DND-41 (cell line): ENCODE measurements at regions not wholly inside any gene's neighbourhood (a gene's known extent, or its start where the extent isn't known, plus 50 kb on each side); places are given as distances from the start of the nearest gene placed in this dataset.

Source experiments
- ATAC-seq: fragments of 200-7000 bp; cut with Tn5 transposase; 3 replicates; pipeline ENCODE4 v1.9.1; 2021; ENCODE audit warnings: low read depth; ENCODE audit not compliant: insufficient read depth
- DNase-seq: peaks from one replicate; pipeline ENCODE4 v3.0.0-alpha.2; 2020
- H2AFZ ChIP-seq: 2 replicates; pipeline ENCODE4 v1.6.0; 2012; ENCODE audit warnings: low read depth, low read length
- H3K27ac ChIP-seq: 2 replicates; pipeline ENCODE4 v1.5.1; 2012; ENCODE audit warnings: low read length, inconsistent platforms
- H3K27me3 ChIP-seq: fragments of 200-600 bp; sonication (generic); 2 replicates; pipeline ENCODE4 v1.6.0; 2012; ENCODE audit warnings: low read length, mild to moderate bottlenecking, inconsistent platforms; ENCODE audit not compliant: insufficient read depth, poor library complexity
- H3K36me3 ChIP-seq: 2 replicates; pipeline ENCODE4 v1.5.1; 2012; ENCODE audit warnings: low read length, inconsistent platforms; ENCODE audit not compliant: insufficient read depth
- H3K4me1 ChIP-seq: 2 replicates; pipeline ENCODE4 v1.5.1; 2012; ENCODE audit warnings: mild to moderate bottlenecking, low read length; ENCODE audit not compliant: insufficient read depth
- H3K4me2 ChIP-seq: 2 replicates; pipeline ENCODE4 v1.6.0; 2012; ENCODE audit warnings: mild to moderate bottlenecking, moderate library complexity, low read length, inconsistent platforms; ENCODE audit not compliant: insufficient read depth
- H3K4me3 ChIP-seq, 2 experiments: fragments of 200-600 bp in 1 of 2; shearing (Covaris generic) in 1 of 2; 2 replicates each; pipeline ENCODE4 v1.5.1; 2012 to 2016; ENCODE audit warnings: inconsistent platforms in 2 of 2, low read length in 2 of 2, mild to moderate bottlenecking in 2 of 2, low read depth in 1 of 2, moderate library complexity in 1 of 2
- H3K79me2 ChIP-seq: 2 replicates; pipeline ENCODE4 v1.6.0; 2012; ENCODE audit warnings: low read length, inconsistent platforms; ENCODE audit not compliant: insufficient read depth
- H3K9ac ChIP-seq: 2 replicates; pipeline ENCODE4 v1.6.0; 2012; ENCODE audit warnings: low read depth, mild to moderate bottlenecking, inconsistent platforms, low read length, moderate library complexity
- H3K9me3 ChIP-seq: 2 replicates; pipeline ENCODE4 v1.5.1; 2012; ENCODE audit warnings: low read length, moderate library complexity, mild to moderate bottlenecking, inconsistent platforms; ENCODE audit not compliant: insufficient read depth, severe bottlenecking
- H4K20me1 ChIP-seq: 2 replicates; pipeline ENCODE4 v1.6.0; 2012; ENCODE audit warnings: low read length; ENCODE audit not compliant: insufficient read depth
- CTCF ChIP-seq: IDR thresholded peaks from 2 replicates; pipeline ENCODE4 v1.5.1; 2012; ENCODE audit warnings: borderline replicate concordance, low read length, moderate library complexity, mild to moderate bottlenecking; ENCODE audit not compliant: poor library complexity, severe bottlenecking; ENCODE audit errors: extremely low read depth
- EZH2 ChIP-seq: IDR thresholded peaks from 3 replicates; pipeline ENCODE4 v1.6.1; 2012; ENCODE audit warnings: borderline replicate concordance, low read depth, mild to moderate bottlenecking, moderate library complexity, low read length, inconsistent platforms; ENCODE audit not compliant: severe bottlenecking

GRCh38 chr6:28643017-28643740 is 117.5 kb downstream of the GPX5 start:
- H3K4me3 ChIP-seq, result no peak overlapping the region
- DNase-seq, result no peak

GRCh38 chr6:28646650-28647049 is 121.0 kb downstream of the GPX5 start:
- Histone ChIP-seq H3K36me3 (no peaks in the 10 kb centered on the region), H3K27me3 (peaks cover 17% of the 10 kb centered on the region), H3K27ac (no peak overlapping the region), H3K9me3 (no peaks in the 10 kb centered on the region), H2AFZ (no peak overlapping the region), H3K4me1 (no peaks in the 10 kb centered on the region), H4K20me1 (no peaks in the 10 kb centered on the region), H3K4me2 (no peak overlapping the region), H3K4me3 (no peak overlapping the region), H3K9ac (no peak overlapping the region), H3K79me2 (no peaks in the 10 kb centered on the region)
- DNase-seq (no peak), ATAC-seq (no peak)
- TF ChIP-seq EZH2 (no peak), CTCF (no peak)

More at GRCh38 chr6:28643017-28643740, 117.5 kb downstream of the GPX5 start:
- no peak for ATAC-seq
- Histone ChIP-seq H3K4me2 (no peak overlapping the region), H3K9ac (no peak overlapping the region), H3K4me1 (no peaks in the 10 kb centered on the region), H2AFZ (no peak overlapping the region), H3K27me3 (peaks cover 4% of the 10 kb centered on the region), H4K20me1 (no peaks in the 10 kb centered on the region), H3K79me2 (no peaks in the 10 kb centered on the region), H3K27ac (no peak overlapping the region), H3K36me3 (no peaks in the 10 kb centered on the region), H3K9me3 (no peaks in the 10 kb centered on the region)
- TF ChIP-seq EZH2, result no peak
- no peak for TF ChIP-seq CTCF

- no peak overlapping the region for H3K9ac ChIP-seq
- TF ChIP-seq CTCF (no peak), EZH2 (no peak)
- peaks cover 17% of the 10 kb centered on the region for H3K27me3 ChIP-seq
- no peak overlapping the region for H3K27ac ChIP-seq
- DNase-seq (peak; percentile 28), ATAC-seq (no peak)
- peak overlapping the region in 1 of 2 experiments; percentile 16; a peak in 1 of 4 replicates for H3K4me3 ChIP-seq
- H4K20me1 ChIP-seq, result no peaks in the 10 kb centered on the region
- no peaks in the 10 kb centered on the region for H3K9me3 ChIP-seq
- no peaks in the 10 kb centered on the region for H3K4me1 ChIP-seq
- H2AFZ ChIP-seq, result no peak overlapping the region
- peak overlapping the region; percentile 39; the same call in 1 of the 2 replicates for H3K4me2 ChIP-seq
- H3K79me2 ChIP-seq, result no peaks in the 10 kb centered on the region
- no peaks in the 10 kb centered on the region for H3K36me3 ChIP-seq
Observed at GRCh38 chr6:28648035-28648877, 122.6 kb downstream of the GPX5 start.
